Peyer's patch (tissue), 4 donors: ENCODE measurements at regions not wholly inside any gene's neighbourhood (a gene's known extent, or its start where the extent isn't known, plus 50 kb on each side); places are given as distances from the start of the nearest gene placed in this dataset.

Source experiments
- DNase-seq, 3 donors: peaks; one replicate each; pipeline ENCODE4 v3.0.0-alpha.2; 2017 to 2019
- H3K27ac ChIP-seq, 4 donors: fragments of 200-600 bp; sonication (generic); one replicate each; pipeline ENCODE4 v1.5.1; 2016 to 2019
- H3K27me3 ChIP-seq, 2 donors: fragments of 200-600 bp; sonication (generic); one replicate each; pipeline ENCODE4 v1.5.1; 2019
- H3K36me3 ChIP-seq, 3 donors: fragments of 200-600 bp; sonication (generic); one replicate each; pipeline ENCODE4 v1.5.1; 2016 to 2019
- H3K4me1 ChIP-seq, 4 donors: fragments of 200-600 bp; sonication (generic); one replicate each; pipeline ENCODE4 v1.5.1; 2016 to 2019
- H3K4me3 ChIP-seq, 4 donors: fragments of 200-600 bp; sonication (generic); 1 replicate in 3 of 4; 2 replicates in 1 of 4; pipeline ENCODE4 v1.5.1; 2016 to 2019; ENCODE audit warnings: mild to moderate bottlenecking in 1 of 4
- H3K9me3 ChIP-seq, 4 donors: fragments of 200-600 bp; sonication (generic); one replicate each; pipeline ENCODE4 v1.5.1; 2016 to 2019; ENCODE audit warnings: mild to moderate bottlenecking in 1 of 4
- POLR2A ChIP-seq, 2 donors: fragments of 450-650 bp; IDR thresholded peaks; one replicate each; pipeline ENCODE4 v1.5.1; 2017; ENCODE audit warnings: antibody characterized with exemption in 2 of 2, mild to moderate bottlenecking in 2 of 2, moderate library complexity in 2 of 2
- TF ChIP-seq, protein P1 (sequence below), 6 experiments: fragments of 450-650 bp in 4 of 6; fragments of 200-600 bp in 2 of 6; sonication (generic) in 1 of 6; IDR thresholded peaks; one replicate each; pipeline ENCODE4 v1.5.1; 2017 to 2019; ENCODE audit warnings: antibody characterized with exemption in 6 of 6, mild to moderate bottlenecking in 3 of 6, moderate library complexity in 1 of 6

DNA sequence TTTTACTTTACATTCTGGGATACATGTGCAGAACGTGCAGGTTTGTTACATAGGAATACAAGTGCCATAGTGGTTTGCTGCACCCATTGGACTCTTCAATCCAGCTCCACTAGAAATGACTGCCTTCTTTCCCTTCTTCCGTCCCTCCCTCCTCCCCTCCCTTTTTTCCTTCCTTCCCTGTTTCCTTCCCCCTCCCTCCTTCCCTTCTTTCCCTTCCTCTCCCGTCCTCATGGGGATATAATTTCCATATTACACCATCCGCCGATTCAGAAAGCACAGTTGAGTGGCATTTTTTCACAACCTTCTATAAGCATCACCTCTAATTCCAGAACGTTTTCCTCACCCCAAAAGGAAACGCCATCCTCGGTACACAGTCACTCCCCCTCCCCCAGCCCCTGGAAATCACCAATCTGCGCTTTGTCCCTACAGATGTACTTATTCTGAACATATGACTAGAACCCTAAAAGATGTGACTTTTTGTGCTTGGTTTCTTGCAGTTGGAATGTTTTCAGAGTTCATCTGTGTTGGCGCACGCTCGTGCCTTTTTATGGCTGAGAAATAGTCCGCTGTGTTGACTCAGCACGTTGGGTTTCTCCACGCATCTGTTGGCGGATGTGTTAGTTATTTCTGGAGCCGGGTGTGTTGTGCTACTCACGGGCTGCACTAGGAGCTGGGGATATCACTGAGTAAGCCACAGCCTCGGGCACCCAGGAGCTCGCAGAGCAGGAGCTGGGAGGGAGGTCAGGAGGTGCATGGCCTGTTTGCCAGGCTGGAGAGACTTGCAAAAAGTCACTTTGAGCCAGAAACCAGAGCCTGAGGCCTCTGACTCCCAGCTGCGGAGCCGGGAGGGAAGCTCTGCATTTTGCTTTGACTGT lies 336.4 kb downstream of the SEC14L1 start:
- no peaks in the 10 kb centered on the region for H3K9me3 ChIP-seq
- H3K36me3 ChIP-seq: peaks cover 0 to 11% (median 0%) of the 10 kb centered on the region in 3 donors
- TF ChIP-seq, protein P1, sequence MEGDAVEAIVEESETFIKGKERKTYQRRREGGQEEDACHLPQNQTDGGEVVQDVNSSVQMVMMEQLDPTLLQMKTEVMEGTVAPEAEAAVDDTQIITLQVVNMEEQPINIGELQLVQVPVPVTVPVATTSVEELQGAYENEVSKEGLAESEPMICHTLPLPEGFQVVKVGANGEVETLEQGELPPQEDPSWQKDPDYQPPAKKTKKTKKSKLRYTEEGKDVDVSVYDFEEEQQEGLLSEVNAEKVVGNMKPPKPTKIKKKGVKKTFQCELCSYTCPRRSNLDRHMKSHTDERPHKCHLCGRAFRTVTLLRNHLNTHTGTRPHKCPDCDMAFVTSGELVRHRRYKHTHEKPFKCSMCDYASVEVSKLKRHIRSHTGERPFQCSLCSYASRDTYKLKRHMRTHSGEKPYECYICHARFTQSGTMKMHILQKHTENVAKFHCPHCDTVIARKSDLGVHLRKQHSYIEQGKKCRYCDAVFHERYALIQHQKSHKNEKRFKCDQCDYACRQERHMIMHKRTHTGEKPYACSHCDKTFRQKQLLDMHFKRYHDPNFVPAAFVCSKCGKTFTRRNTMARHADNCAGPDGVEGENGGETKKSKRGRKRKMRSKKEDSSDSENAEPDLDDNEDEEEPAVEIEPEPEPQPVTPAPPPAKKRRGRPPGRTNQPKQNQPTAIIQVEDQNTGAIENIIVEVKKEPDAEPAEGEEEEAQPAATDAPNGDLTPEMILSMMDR (IDR thresholded peaks at IDR 0.05): no peak
- no peak for TF ChIP-seq POLR2A (IDR thresholded peaks at IDR 0.05)
- peak in 1 of 3 donors; percentile 70 for DNase-seq
- H3K27me3 ChIP-seq: no peaks in the 10 kb centered on the region
- peaks cover 5 to 74% (median 44%) of the 10 kb centered on the region in 4 donors for H3K4me1 ChIP-seq
- H3K27ac ChIP-seq: peak overlapping the region; percentile 22 to 68 (median 54)
- no peak overlapping the region for H3K4me3 ChIP-seq

DNA sequence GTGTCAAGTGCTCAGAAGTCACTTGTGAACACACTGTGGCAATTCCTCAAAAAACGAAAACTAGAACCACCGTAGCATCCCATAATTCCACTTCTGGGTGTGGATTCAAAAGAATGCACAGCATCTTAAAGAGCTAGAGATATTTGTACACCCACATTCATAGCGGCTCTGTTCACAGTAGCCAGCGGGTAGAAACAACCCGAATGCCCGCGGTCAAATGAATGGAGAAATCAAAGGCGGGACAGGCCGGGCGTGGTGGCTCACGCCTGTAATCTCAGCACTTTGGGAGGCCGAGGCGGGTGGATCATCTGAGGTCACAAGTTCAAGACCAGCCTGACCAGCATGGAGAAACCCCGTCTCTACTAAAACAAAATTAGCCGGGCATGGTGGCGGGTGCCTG lies 337.5 kb downstream of the SEC14L1 start:
- no peak for TF ChIP-seq POLR2A (IDR thresholded peaks at IDR 0.05)
- TF ChIP-seq, protein P1 (IDR thresholded peaks at IDR 0.05): no peak
- H3K36me3 ChIP-seq: peaks cover 0 to 22% (median 0%) of the 10 kb centered on the region in 3 donors

DNA sequence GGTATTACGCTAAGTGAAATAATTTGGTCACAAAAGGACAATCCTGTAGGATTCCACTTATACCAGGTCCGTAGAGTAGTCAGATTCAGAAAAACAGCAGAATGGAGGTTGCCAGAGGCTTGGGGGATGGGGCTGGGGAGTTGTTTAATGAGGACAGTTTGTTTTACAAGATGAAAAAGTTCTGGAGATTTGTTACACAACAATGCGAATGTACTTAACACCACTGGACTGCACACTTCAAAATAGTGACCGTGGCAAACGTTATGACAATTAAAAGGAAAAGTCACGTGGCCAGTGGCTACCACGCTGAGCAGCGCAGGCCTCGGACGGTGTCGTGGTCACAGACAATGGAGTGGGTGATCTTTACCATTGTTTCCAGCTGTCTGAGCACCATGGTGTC lies 338.1 kb downstream of the SEC14L1 start:
- H3K36me3 ChIP-seq: peaks cover 0 to 28% (median 0%) of the 10 kb centered on the region in 3 donors
- TF ChIP-seq, protein P1 (IDR thresholded peaks at IDR 0.05): no peak
- TF ChIP-seq POLR2A (IDR thresholded peaks at IDR 0.05): no peak
- no peak overlapping the region for H3K4me3 ChIP-seq
- peak overlapping the region in 3 of 4 donors; percentile 19 to 40 (median 20) for H3K27ac ChIP-seq
- no peaks in the 10 kb centered on the region for H3K9me3 ChIP-seq
- DNase-seq: no peak
- H3K27me3 ChIP-seq: no peaks in the 10 kb centered on the region
- peaks cover 5 to 57% (median 29%) of the 10 kb centered on the region in 4 donors for H3K4me1 ChIP-seq

More for the DNA sequence above, 337.5 kb downstream of the SEC14L1 start:
- H3K27me3 ChIP-seq: no peaks in the 10 kb centered on the region
- peaks cover 5 to 63% (median 34%) of the 10 kb centered on the region in 4 donors for H3K4me1 ChIP-seq
- DNase-seq: no peak
- H3K4me3 ChIP-seq: no peak overlapping the region
- no peaks in the 10 kb centered on the region for H3K9me3 ChIP-seq
- peak overlapping the region in 2 of 4 donors; percentile 60 to 68 for H3K27ac ChIP-seq

DNA sequence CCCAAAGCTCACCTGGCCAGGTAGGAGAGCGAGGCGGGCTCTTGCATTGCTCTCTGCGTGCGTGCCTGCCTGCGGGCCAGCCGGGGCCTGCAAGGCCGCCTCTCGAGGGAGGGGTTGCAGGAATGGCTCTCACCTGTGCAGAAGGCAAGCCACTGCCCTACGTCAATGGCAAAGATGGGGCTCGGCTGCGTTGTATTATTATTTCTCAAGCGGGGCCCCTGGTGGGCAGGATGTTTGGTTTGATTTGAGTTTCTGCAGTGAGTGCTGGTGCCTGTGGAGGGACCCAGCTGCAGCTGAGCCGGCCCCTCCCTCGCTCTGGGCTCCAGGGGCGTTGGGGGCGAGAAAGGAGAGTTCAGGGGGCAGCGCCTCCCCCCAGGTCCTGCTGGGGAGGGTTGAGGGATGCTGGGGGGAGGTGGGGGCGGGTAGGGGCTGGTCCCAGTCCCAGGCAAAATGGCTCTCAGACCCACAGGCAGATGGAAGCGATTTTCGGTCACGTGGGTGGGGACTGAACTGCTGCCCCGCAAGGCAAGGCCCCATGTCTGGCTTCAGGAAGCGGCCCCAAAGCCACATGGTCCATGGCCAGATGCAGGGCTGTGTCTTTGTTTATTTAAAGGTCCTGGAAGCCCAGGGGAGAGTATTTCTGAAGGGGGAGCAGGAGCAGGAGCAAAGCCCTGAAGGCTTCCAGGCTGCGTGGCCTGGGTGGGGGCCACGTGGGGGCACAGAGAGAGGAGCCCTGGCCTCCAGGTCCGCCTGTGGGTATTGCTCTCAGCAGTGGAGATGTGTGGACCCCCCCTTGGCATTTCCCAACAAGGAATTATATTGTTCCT lies 338.8 kb downstream of the SEC14L1 start:
- DNase-seq: no peak
- H3K4me3 ChIP-seq: no peak overlapping the region
- H3K9me3 ChIP-seq: no peaks in the 10 kb centered on the region
- H3K27ac ChIP-seq: peak overlapping the region in 3 of 4 donors; percentile 19 to 40 (median 20)
- TF ChIP-seq, protein P1 (IDR thresholded peaks at IDR 0.05): no peak
- no peak for TF ChIP-seq POLR2A (IDR thresholded peaks at IDR 0.05)
- peaks cover 0 to 30% (median 0%) of the 10 kb centered on the region in 3 donors for H3K36me3 ChIP-seq
- no peaks in the 10 kb centered on the region for H3K27me3 ChIP-seq
- H3K4me1 ChIP-seq: peaks cover 5 to 50% (median 22%) of the 10 kb centered on the region in 4 donors

DNA sequence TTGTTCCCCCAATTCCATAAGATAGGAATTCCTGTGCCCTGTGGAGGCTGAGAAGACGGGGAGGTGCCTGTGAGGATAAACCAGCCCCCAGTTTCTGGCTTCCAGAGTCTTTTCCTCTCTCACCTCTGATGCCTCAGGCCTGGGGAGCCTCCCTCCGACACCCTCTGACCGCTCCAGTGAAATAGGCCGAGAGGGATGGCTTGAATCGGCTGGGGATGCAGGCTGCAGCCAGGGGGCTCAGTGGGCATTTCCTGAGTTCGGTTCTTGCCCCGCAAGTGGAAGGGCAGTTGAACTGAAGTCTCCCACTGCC lies 339.4 kb downstream of the SEC14L1 start:
- H3K4me1 ChIP-seq: peaks cover 5 to 44% (median 17%) of the 10 kb centered on the region in 4 donors
- TF ChIP-seq, protein P1 (IDR thresholded peaks at IDR 0.05): no peak
- TF ChIP-seq POLR2A (IDR thresholded peaks at IDR 0.05): no peak

More for the DNA sequence above, 339.4 kb downstream of the SEC14L1 start:
- Histone ChIP-seq H3K27me3 (no peaks in the 10 kb centered on the region), H3K36me3 (peaks cover 0 to 30% (median 0%) of the 10 kb centered on the region in 3 donors), H3K4me3 (no peak overlapping the region), H3K27ac (peak overlapping the region in 3 of 4 donors; percentile 20 to 40 (median 30)), H3K9me3 (no peaks in the 10 kb centered on the region)
- no peak for DNase-seq
